NB4 (cell line): ENCODE measurements at regions not wholly inside any gene's neighbourhood (a gene's known extent, or its start where the extent isn't known, plus 50 kb on each side); places are given as distances from the start of the nearest gene placed in this dataset.

Experiments used
- DNase-seq: peaks from one replicate; pipeline ENCODE4 v3.0.0; 2010; ENCODE audit warnings: low read depth
- H3K4me3 ChIP-seq: one replicate; pipeline ENCODE4 v1.5.1; 2011; ENCODE audit warnings: mild to moderate bottlenecking, low read depth, low read length, moderate library complexity
- MYC ChIP-seq: IDR thresholded peaks from 2 replicates; pipeline ENCODE4 v1.6.1; 2011; ENCODE audit warnings: low read depth, low read length
- POLR2A ChIP-seq: IDR thresholded peaks from 2 replicates; pipeline ENCODE4 v1.6.1; 2011; ENCODE audit warnings: mild to moderate bottlenecking; ENCODE audit not compliant: insufficient read length; ENCODE audit errors: extremely low read depth
- TF ChIP-seq, protein P1 (sequence below): IDR thresholded peaks from one replicate; pipeline ENCODE4 v1.5.1; 2012; ENCODE audit warnings: low read depth, low read length
- TF ChIP-seq, protein P2 (sequence below): IDR thresholded peaks from 2 replicates; pipeline ENCODE4 v1.6.1; 2011; ENCODE audit warnings: low read depth, low read length

DNA sequence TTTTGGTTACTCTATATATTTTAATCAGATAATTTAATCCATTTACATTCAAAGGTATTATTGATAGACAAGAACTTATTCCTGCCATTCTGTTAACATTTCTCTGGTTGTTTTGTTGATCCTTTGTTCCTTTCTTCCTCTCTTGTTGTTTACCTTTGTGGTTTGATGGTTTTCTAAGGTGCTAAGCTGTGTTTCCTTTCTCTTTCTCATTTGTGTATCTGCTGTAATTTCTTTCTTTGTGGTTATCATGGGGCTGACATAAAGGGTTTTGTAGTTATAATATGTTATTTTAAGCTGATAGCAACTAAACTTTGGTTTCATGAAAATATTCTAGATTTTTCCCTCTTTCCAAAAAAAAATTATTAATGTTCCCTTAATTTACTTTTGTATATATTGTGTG, 179.2 kb downstream of the NDUFA10 start:
- DNase-seq, result no peak
- TF ChIP-seq, protein P1, sequence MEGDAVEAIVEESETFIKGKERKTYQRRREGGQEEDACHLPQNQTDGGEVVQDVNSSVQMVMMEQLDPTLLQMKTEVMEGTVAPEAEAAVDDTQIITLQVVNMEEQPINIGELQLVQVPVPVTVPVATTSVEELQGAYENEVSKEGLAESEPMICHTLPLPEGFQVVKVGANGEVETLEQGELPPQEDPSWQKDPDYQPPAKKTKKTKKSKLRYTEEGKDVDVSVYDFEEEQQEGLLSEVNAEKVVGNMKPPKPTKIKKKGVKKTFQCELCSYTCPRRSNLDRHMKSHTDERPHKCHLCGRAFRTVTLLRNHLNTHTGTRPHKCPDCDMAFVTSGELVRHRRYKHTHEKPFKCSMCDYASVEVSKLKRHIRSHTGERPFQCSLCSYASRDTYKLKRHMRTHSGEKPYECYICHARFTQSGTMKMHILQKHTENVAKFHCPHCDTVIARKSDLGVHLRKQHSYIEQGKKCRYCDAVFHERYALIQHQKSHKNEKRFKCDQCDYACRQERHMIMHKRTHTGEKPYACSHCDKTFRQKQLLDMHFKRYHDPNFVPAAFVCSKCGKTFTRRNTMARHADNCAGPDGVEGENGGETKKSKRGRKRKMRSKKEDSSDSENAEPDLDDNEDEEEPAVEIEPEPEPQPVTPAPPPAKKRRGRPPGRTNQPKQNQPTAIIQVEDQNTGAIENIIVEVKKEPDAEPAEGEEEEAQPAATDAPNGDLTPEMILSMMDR, result no peak
- TF ChIP-seq POLR2A (no peak), MYC (no peak)
- TF ChIP-seq, protein P2, sequence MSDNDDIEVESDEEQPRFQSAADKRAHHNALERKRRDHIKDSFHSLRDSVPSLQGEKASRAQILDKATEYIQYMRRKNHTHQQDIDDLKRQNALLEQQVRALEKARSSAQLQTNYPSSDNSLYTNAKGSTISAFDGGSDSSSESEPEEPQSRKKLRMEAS, result no peak
- H3K4me3 ChIP-seq, result no peak overlapping the region

DNA sequence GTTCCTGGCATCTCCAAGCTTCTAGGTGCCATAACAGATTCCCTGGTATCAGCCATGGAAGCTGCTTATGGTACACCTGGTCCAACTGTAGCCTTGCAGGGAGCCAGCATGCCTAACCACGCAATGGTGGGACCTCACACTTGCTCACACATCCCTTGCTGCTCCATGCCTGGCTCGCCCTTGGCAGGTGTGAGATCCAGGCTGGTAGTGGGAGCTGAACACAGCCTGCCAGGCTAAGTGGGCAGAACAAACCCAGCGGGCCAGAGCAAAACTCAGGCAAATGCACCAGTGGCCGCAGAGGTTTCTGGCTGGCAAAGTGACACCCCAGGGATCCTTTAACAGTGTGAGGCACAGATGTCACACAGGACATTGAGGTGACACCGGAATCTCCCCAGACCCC, 185.8 kb downstream of the NDUFA10 start:
- no peak overlapping the region for H3K4me3 ChIP-seq
- DNase-seq, result no peak
- TF ChIP-seq POLR2A (no peak), MYC (no peak)
- TF ChIP-seq, protein P2, result no peak
- TF ChIP-seq, protein P1, result no peak

DNA sequence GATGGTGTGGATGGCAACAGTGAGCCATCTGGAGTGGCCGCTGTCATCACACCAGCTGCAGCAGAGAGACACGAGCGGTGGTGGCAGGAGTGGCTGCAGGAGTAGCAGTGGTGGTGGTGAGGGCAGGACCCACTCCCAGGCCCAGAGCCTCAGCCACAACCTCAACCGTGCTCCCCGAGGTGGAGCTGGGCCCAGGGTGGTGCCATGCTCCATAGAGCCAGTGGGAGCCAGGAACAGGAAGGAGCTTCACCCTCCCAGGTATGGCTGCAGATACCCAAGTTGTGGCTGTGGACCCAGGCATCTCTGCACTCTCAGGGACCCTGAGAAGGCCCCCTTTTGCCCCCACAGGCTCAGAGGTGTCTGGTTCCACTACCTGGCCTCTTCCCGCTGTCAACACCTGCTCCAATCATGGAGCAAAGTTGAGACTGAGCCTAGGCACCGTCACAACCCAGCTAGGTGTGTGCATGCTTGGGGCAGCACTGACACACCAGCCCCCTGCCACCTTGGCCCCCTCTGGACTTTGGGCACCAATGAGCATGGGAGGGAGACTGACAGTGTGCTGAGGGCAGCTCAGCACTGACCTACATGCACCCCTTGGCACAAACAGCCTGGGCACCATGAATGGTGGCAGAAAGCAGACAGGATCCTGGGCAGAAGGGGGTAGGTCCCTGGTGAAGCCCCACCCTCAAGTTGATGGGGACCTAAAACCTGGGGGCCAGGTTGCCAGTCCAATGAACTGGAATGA, 188.9 kb downstream of the NDUFA10 start:
- no peak for DNase-seq
- TF ChIP-seq POLR2A, result no peak
- TF ChIP-seq, protein P2, result no peak
- TF ChIP-seq, protein P1, result no peak
- no peak for TF ChIP-seq MYC
- no peak overlapping the region for H3K4me3 ChIP-seq

DNA sequence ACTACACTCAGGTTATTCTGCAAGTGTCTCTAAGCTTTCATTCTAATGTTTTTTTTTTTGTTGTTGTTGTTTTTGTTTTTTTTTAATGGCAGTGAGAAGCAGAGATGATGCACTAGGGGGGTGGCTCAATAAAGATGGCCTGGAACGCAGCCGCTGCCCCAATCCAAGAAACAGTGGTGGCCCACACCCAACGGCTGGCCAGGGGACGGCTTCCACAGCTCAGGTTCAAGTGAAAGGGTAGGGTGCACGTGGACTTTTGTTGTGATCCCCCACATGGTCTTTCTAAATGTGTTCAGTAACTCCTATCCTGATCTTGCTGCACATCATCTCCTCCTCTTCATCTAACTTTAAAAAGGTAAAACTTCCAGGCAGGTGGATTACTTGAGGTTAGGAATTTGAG, 190.1 kb downstream of the NDUFA10 start:
- TF ChIP-seq, protein P2, result no peak
- no peak for TF ChIP-seq MYC
- TF ChIP-seq, protein P1, result no peak
- TF ChIP-seq POLR2A, result no peak
- H3K4me3 ChIP-seq, result no peak overlapping the region
- no peak for DNase-seq

DNA sequence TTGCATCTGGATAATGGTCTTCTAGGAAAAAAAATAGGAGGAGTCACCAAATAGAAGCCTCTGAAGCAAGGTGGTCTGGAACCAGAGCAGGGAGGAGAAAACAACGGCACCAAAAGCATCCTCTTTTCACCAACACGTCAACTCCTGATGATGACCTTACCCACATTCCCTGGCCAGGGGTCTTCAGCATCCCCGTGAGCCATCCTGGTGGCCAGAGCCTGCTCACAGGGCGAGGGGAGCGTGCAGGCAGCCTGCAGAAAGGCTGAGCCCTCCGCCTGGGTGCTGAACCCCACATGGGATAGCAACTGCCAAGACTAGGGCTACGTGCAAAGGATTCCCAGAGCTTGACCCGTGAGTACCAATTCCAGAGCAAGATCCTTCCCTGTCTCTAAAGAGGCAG, 191.0 kb downstream of the NDUFA10 start:
- H3K4me3 ChIP-seq, result no peak overlapping the region
- TF ChIP-seq, protein P1, result no peak
- TF ChIP-seq MYC (no peak), POLR2A (no peak)
- TF ChIP-seq, protein P2, result no peak
- DNase-seq, result no peak
